ENCODE measurements at regions not wholly inside any gene's neighbourhood (a gene's known extent, or its start where the extent isn't known, plus 50 kb on each side); places are given as distances from the start of the nearest gene placed in this dataset.

GRCh38 chr2:767440-767839, 90.2 kb upstream of the TMEM18 start:
- TF ChIP-seq, protein P1, sequence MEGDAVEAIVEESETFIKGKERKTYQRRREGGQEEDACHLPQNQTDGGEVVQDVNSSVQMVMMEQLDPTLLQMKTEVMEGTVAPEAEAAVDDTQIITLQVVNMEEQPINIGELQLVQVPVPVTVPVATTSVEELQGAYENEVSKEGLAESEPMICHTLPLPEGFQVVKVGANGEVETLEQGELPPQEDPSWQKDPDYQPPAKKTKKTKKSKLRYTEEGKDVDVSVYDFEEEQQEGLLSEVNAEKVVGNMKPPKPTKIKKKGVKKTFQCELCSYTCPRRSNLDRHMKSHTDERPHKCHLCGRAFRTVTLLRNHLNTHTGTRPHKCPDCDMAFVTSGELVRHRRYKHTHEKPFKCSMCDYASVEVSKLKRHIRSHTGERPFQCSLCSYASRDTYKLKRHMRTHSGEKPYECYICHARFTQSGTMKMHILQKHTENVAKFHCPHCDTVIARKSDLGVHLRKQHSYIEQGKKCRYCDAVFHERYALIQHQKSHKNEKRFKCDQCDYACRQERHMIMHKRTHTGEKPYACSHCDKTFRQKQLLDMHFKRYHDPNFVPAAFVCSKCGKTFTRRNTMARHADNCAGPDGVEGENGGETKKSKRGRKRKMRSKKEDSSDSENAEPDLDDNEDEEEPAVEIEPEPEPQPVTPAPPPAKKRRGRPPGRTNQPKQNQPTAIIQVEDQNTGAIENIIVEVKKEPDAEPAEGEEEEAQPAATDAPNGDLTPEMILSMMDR (IDR thresholded peaks at IDR 0.05; ENCODE audit: unreplicated experiment): no peak
- peaks cover 11% of the 10 kb centered on the region for H3K4me1 Mint-ChIP-seq (ENCODE audit: insufficient read depth, unreplicated experiment)
- intact Hi-C loops (cut with micrococcal nuclease): no loop called here

DNA sequence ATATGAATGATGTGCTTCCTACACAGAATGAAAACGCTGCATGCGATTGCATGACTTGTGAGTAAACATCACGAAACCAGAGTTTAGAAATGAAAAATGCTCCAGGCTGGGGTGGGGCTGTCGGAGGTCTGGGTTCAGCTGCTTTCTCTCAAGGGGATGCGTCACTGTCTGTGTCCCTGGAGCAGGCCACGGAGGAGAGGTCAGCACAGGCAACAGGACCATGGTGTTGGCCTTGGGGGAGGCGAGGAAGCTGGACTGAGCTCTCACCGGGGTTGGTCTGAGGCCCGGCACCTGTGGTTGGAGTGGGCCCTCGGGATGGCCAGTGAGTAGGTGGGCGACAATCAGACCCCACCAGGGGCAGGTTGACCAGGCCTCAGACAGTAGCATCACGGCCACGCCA, 89.0 kb upstream of the TMEM18 start:
- Mint-ChIP-seq H3K4me3 (ENCODE audit: unreplicated experiment) (no peak overlapping the region), H3K4me1 (ENCODE audit: insufficient read depth, unreplicated experiment) (peaks cover 11% of the 10 kb centered on the region), H3K27me3 (ENCODE audit: insufficient read depth, unreplicated experiment) (no peaks in the 10 kb centered on the region), H3K36me3 (ENCODE audit: insufficient read depth, unreplicated experiment) (no peaks in the 10 kb centered on the region), H3K27ac (ENCODE audit: low read depth, unreplicated experiment) (no peak overlapping the region), H3K9me3 (ENCODE audit: unreplicated experiment) (no peaks in the 10 kb centered on the region)
- TF ChIP-seq, protein P1 (IDR thresholded peaks at IDR 0.05; ENCODE audit: unreplicated experiment): no peak
- ChIA-PET POLR2A (no interaction called here), CTCF (interaction anchor here (0.6 kb wide), 1 partner anchor 51 kb away, joined by 4 read pairs; no protein-coding TSS in a partner anchor)
- BruUV-seq (replicated peaks): no TSS peak
- intact Hi-C loops (cut with micrococcal nuclease): no loop called here
- DNase-seq (ENCODE audit: unreplicated experiment): no peak

More at GRCh38 chr2:767440-767839, 90.2 kb upstream of the TMEM18 start:
- BruUV-seq (replicated peaks): no TSS peak
- H3K4me3 Mint-ChIP-seq (ENCODE audit: unreplicated experiment): no peak overlapping the region
- POLR2A ChIA-PET: no interaction called here
- CTCF ChIA-PET: interaction anchor here (1.4 kb wide), 1 partner anchor 10 kb away, joined by 3 read pairs; no protein-coding TSS in a partner anchor
- no peaks in the 10 kb centered on the region for H3K27me3 Mint-ChIP-seq (ENCODE audit: insufficient read depth, unreplicated experiment)
- no peak overlapping the region for H3K27ac Mint-ChIP-seq (ENCODE audit: low read depth, unreplicated experiment)
- H3K9me3 Mint-ChIP-seq (ENCODE audit: unreplicated experiment): no peaks in the 10 kb centered on the region
- H3K36me3 Mint-ChIP-seq (ENCODE audit: insufficient read depth, unreplicated experiment): no peaks in the 10 kb centered on the region
- DNase-seq (ENCODE audit: unreplicated experiment): no peak

GRCh38 chr2:765369-765768, 88.2 kb upstream of the TMEM18 start:
- no peak for DNase-seq (ENCODE audit: unreplicated experiment)
- H3K27ac Mint-ChIP-seq (ENCODE audit: low read depth, unreplicated experiment): no peak overlapping the region
- no peaks in the 10 kb centered on the region for H3K36me3 Mint-ChIP-seq (ENCODE audit: insufficient read depth, unreplicated experiment)
- H3K4me3 Mint-ChIP-seq (ENCODE audit: unreplicated experiment): no peak overlapping the region
- no TSS peak for BruUV-seq (replicated peaks)
- ChIA-PET CTCF (interaction anchor here (0.5 to 1.0 kb wide), 2 partner anchors 16 to 50 kb away, joined by 3 to 5 read pairs; no protein-coding TSS in a partner anchor), POLR2A (no interaction called here)
- TF ChIP-seq, protein P1 (IDR thresholded peaks at IDR 0.05; ENCODE audit: unreplicated experiment): no peak
- intact Hi-C loops (cut with micrococcal nuclease): no loop called here
- no peaks in the 10 kb centered on the region for H3K9me3 Mint-ChIP-seq (ENCODE audit: unreplicated experiment)
- H3K4me1 Mint-ChIP-seq (ENCODE audit: insufficient read depth, unreplicated experiment): peaks cover 11% of the 10 kb centered on the region
- H3K27me3 Mint-ChIP-seq (ENCODE audit: insufficient read depth, unreplicated experiment): no peaks in the 10 kb centered on the region

DNA sequence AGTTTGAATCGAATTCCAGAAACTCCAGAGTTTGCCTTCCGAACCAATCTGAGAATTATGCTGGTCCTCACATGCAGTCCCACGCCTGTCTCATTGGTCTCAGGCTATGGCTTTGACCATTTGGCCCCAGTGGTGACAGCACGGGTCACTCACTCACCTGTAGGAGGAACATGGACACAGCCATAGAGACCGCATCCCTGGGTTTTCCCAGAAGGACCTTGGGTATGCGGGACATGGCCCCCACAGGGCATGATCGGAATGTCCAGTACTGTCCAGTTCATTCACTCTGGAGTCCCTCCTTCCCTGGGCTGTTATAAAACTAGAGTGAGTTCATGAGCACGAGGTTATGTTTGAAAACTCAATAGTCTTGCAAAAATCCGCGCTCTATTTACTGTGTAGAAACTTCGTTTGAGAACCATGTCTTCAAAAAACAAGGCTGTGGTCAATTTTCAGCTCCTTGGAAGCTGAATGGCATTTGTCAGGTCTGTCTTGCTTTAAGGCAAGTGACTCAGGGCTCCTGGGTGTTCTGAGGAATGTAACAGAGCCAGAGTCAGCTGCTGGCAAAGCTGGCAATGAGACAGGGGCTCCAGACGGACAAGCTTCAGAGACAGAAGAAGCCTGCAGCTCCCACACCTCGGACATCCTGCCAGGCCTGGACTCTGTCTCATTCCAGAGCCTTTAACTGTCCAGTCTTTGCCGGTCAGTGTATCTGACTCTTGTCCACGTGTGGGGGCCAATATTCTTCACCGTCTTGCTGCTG, 86.7 kb upstream of the TMEM18 start:
- Mint-ChIP-seq H3K9me3 (ENCODE audit: unreplicated experiment) (no peaks in the 10 kb centered on the region), H3K4me3 (ENCODE audit: unreplicated experiment) (no peak overlapping the region), H3K27ac (ENCODE audit: low read depth, unreplicated experiment) (no peak overlapping the region), H3K36me3 (ENCODE audit: insufficient read depth, unreplicated experiment) (no peaks in the 10 kb centered on the region), H3K4me1 (ENCODE audit: insufficient read depth, unreplicated experiment) (peaks cover 17% of the 10 kb centered on the region), H3K27me3 (ENCODE audit: insufficient read depth, unreplicated experiment) (no peaks in the 10 kb centered on the region)
- BruUV-seq (replicated peaks): no TSS peak
- DNase-seq (ENCODE audit: unreplicated experiment): peak; percentile 22
- ChIA-PET POLR2A (no interaction called here), CTCF (interaction anchor here (0.7 to 1.0 kb wide), 2 partner anchors 15 to 68 kb away, joined by 3 read pairs; no protein-coding TSS in a partner anchor)
- TF ChIP-seq, protein P1 (IDR thresholded peaks at IDR 0.05; ENCODE audit: unreplicated experiment): no peak
- intact Hi-C loops (cut with micrococcal nuclease): no loop called here

All from MCF 10A (cell line).